Ovary (tissue), 7 donors: ENCODE measurements at regions not wholly inside any gene's neighbourhood (a gene's known extent, or its start where the extent isn't known, plus 50 kb on each side); places are given as distances from the start of the nearest gene placed in this dataset.

ENCODE experiments used
- DNase-seq, 5 donors: peaks; one replicate each; pipeline ENCODE4 v3.0.0-alpha.2; 2019 to 2020
- H3K27ac ChIP-seq, 2 donors: fragments of 200-600 bp; one replicate each; pipeline versions ENCODE4 v1.5.1 to v1.8.0; 2019 to 2022
- H3K27me3 ChIP-seq: fragments of 200-600 bp; one replicate; pipeline ENCODE4 v1.8.0; 2022
- H3K36me3 ChIP-seq: fragments of 200-600 bp; sonication (generic); one replicate; pipeline ENCODE4 v1.5.1; 2019
- H3K4me1 ChIP-seq: one replicate; pipeline ENCODE4 v1.8.1; 2013; ENCODE audit warnings: mild to moderate bottlenecking, moderate library complexity; ENCODE audit not compliant: insufficient read depth
- H3K4me3 ChIP-seq: fragments of 200-600 bp; sonication (generic); one replicate; pipeline ENCODE4 v1.5.1; 2017
- H3K9me3 ChIP-seq, 2 donors: fragments of 200-600 bp in 1 of 2; sonication (generic) in 1 of 2; one replicate each; pipeline versions ENCODE4 v1.5.1 to v1.8.1; 2013 to 2019; ENCODE audit warnings: mild to moderate bottlenecking in 1 of 2, moderate library complexity in 1 of 2
- EP300 ChIP-seq: sonication (generic); formaldehyde crosslinking; IDR thresholded peaks from one replicate; pipeline ENCODE4 v1.6.1; 2017; ENCODE audit warnings: antibody characterized with exemption
- POLR2A ChIP-seq: fragments of 450-650 bp; IDR thresholded peaks from one replicate; pipeline ENCODE4 v1.6.1; 2017; ENCODE audit warnings: antibody characterized with exemption, mild to moderate bottlenecking, moderate library complexity
- WGBS, 3 donors: extraction: QIAGEN DNeasy Blood & Tissue Kit in 1 of 3; methylation state at CpG; one replicate each; pipeline versions ENCODE4 v1.1.5 to v1.1.7; 2013 to 2017; 5-methylcytosine and 5-hydroxymethylcytosine counted together
- intact Hi-C, 4 donors: fragments of 100-400 bp; cut with DNase I; formaldehyde crosslinking; loops; one replicate each; pipeline versions ENCODE4 v1.11.0 to v1.15.1; 2022 to 2023
- TF ChIP-seq, protein P1 (sequence below), 3 donors: fragments of 450-650 bp in 2 of 3; fragments of 200-600 bp in 1 of 3; IDR thresholded peaks; one replicate each; pipeline versions ENCODE4 v1.5.1 to v1.8.0; 2016 to 2022; ENCODE audit warnings: antibody characterized with exemption in 3 of 3, mild to moderate bottlenecking in 1 of 3
- donor health status: DM: no; HTN: no; CAD: no; lungs with moderate emphysema.
- donor health status: DM: no; HTN: no; CAD: no.
- donor health status: Bipolar disorder and iron deficiency.
- donor health status: DM: no; HTN: no; CAD: no.
- donor health status: DM: yes; HTN: yes; CAD: no.

DNA sequence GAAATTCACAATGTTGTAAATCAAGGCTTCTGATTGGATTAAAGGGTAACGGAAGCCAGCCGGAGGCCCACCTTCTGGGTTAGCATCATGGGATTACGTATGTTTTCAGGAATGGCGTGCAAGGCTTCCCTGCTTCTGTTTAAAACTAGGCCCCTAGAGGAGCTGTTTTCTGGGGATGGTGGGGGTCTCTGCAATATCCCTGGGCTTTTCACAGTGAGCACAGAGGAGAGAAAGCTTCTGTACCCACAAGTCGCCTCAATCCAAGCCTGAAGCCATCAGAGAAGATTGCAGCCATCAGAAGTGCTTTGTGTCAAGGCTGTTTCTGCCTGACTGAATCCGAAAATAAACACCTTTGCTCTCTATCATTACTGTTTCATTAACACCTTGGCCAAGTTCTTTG, 226.9 kb upstream of the SMIM21 start:
- Histone ChIP-seq H3K4me1 (peaks cover 7% of the 10 kb centered on the region), H3K9me3 (no peaks in the 10 kb centered on the region), H3K27ac (no peak overlapping the region), H3K4me3 (no peak overlapping the region), H3K36me3 (no peaks in the 10 kb centered on the region), H3K27me3 (no peaks in the 10 kb centered on the region)
- intact Hi-C loops = no loop called here
- no peak for DNase-seq
- 86 to 95% (median 92%) methylated on average over 6 of the region's 6 CpGs for WGBS, 3 donors
- TF ChIP-seq, protein P1, sequence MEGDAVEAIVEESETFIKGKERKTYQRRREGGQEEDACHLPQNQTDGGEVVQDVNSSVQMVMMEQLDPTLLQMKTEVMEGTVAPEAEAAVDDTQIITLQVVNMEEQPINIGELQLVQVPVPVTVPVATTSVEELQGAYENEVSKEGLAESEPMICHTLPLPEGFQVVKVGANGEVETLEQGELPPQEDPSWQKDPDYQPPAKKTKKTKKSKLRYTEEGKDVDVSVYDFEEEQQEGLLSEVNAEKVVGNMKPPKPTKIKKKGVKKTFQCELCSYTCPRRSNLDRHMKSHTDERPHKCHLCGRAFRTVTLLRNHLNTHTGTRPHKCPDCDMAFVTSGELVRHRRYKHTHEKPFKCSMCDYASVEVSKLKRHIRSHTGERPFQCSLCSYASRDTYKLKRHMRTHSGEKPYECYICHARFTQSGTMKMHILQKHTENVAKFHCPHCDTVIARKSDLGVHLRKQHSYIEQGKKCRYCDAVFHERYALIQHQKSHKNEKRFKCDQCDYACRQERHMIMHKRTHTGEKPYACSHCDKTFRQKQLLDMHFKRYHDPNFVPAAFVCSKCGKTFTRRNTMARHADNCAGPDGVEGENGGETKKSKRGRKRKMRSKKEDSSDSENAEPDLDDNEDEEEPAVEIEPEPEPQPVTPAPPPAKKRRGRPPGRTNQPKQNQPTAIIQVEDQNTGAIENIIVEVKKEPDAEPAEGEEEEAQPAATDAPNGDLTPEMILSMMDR (IDR thresholded peaks at IDR 0.05) = no peak
- TF ChIP-seq POLR2A (no peak), EP300 (no peak)

GRCh38 chr18:75652528-75652927, 225.0 kb upstream of the SMIM21 start:
- TF ChIP-seq EP300 (no peak), POLR2A (no peak)
- TF ChIP-seq, protein P1 (IDR thresholded peaks at IDR 0.05) = no peak
- no peaks in the 10 kb centered on the region for H3K9me3 ChIP-seq
- 72 to 81% (median 80%) methylated on average over 2 of the region's 2 CpGs for WGBS, 3 donors
- no peaks in the 10 kb centered on the region for H3K27me3 ChIP-seq
- no peak overlapping the region for H3K4me3 ChIP-seq
- H3K4me1 ChIP-seq = peaks cover 7% of the 10 kb centered on the region
- no peaks in the 10 kb centered on the region for H3K36me3 ChIP-seq
- DNase-seq = no peak
- no peak overlapping the region for H3K27ac ChIP-seq
- intact Hi-C loops = no loop called here

DNA sequence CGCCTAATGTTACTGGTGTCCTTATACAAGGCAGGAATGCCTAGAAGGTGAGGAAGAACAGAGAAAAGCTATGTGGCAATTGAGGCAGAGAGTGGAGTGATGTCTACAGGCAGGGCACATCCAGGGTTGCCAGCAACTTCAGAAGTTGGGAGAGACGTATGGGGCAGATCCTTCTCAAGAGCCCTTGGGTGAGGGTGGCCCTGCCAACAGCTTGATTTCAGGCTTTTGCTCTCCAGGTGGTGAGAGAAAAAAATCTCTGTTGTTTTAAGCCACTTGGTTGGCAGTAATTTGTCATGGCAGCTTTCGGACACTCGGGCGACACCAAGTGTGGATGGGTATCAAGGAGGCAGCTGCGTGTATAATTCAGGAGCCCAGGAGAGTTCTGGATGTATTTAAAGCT, 217.4 kb upstream of the SMIM21 start:
- intact Hi-C loops = no loop called here
- no peaks in the 10 kb centered on the region for H3K4me1 ChIP-seq
- H3K27ac ChIP-seq = no peak overlapping the region
- no peaks in the 10 kb centered on the region for H3K27me3 ChIP-seq
- H3K4me3 ChIP-seq = no peak overlapping the region
- WGBS, 3 donors = 97 to 98% (median 98%) methylated on average over 6 of the region's 6 CpGs
- TF ChIP-seq POLR2A = no peak
- TF ChIP-seq, protein P1 (IDR thresholded peaks at IDR 0.05) = no peak
- TF ChIP-seq EP300 = no peak
- no peaks in the 10 kb centered on the region for H3K36me3 ChIP-seq
- no peak for DNase-seq
- H3K9me3 ChIP-seq = no peaks in the 10 kb centered on the region

- Histone ChIP-seq H3K9me3 (no peaks in the 10 kb centered on the region), H3K36me3 (no peaks in the 10 kb centered on the region), H3K27ac (no peak overlapping the region), H3K4me3 (no peak overlapping the region), H3K4me1 (peaks cover 2% of the 10 kb centered on the region), H3K27me3 (no peaks in the 10 kb centered on the region)
- DNase-seq = no peak
- 91 to 98% (median 92%) methylated on average over 6 of the region's 6 CpGs for WGBS, 3 donors
- intact Hi-C loops = no loop called here
- TF ChIP-seq, protein P1 (IDR thresholded peaks at IDR 0.05) = no peak
- TF ChIP-seq POLR2A (no peak), EP300 (no peak)
These were observed 215.6 kb upstream of the SMIM21 start for GRCh38 chr18:75643083-75643482.

DNA sequence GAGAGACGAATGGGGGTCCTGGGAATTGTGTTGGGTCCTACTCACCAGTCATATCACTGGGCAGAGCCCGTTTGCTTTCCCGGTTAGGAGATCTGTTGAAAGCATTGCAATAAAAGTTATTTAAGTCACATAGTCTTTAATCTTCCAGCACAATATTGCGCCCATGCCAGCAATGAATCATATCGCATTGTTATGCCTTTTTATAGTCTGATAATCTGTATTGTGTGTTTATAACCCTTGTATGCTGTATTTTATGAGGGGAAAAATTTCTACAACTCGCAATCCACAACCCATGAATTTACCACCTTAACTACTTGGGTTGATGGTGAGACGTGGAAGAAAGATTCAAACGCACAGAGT, 211.9 kb upstream of the SMIM21 start:
- H3K4me1 ChIP-seq = peaks cover 2% of the 10 kb centered on the region
- no peak for TF ChIP-seq POLR2A
- TF ChIP-seq, protein P1 (IDR thresholded peaks at IDR 0.05) = no peak
- H3K27ac ChIP-seq = no peak overlapping the region
- no peaks in the 10 kb centered on the region for H3K27me3 ChIP-seq
- no peaks in the 10 kb centered on the region for H3K36me3 ChIP-seq
- H3K4me3 ChIP-seq = no peak overlapping the region
- no peak for DNase-seq
- H3K9me3 ChIP-seq = no peaks in the 10 kb centered on the region
- intact Hi-C loops = no loop called here
- whole genome bisulfite sequencing, 3 donors = 77 to 85% (median 83%) methylated on average over 8 of the region's 8 CpGs
